ENCODE measurements at regions not wholly inside any gene's neighbourhood (a gene's known extent, or its start where the extent isn't known, plus 50 kb on each side); places are given as distances from the start of the nearest gene placed in this dataset.

DNA sequence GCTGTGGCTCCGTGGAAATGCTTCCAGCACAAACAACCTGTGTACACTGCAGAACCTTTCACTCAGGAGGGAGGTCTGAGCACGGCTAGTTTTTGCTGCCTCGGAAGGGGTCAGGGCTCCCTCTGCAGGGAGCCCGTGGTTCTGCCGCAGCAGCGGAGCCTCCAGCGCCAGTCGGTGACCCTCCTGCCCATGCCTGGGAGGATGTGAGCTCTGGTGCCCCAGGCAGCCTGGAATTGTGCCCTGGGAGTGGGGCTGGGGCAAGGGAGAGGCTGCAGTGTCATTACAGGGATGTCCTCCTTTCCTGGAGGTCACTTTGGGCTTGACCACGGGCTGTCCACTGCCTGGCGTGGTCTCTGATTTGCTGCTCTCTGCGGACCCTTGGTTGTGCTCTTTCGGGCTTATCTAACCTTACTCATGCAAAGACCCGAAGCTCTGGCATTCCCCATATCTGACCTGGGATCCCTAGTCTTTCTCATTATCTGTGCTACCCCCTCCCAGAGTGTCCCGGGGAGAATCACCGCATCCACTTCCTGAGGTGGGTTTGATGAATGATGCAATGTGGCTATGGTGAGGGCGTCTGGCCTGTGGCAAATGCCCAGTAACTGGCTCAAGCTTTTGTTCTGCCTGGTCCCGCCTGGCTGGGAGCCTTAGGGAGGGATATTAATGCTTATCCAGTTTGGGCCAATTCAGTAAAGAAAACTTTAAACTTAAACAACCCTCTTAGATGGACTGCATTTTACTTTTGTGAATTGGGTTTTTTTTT is 59.6 kb upstream of the TAGAP start:
- ChIA-PET POLR2A (no interaction called here), CTCF (interaction anchor here (0.6 to 6.6 kb wide), 55 partner anchors 10 to 899 kb away, joined by 3 to 52 read pairs (median 4); partner anchors contain the start of genes RSPH3 and TAGAP)
- Histone ChIP-seq H3K4me1 (ENCODE audit: control insufficient read depth, insufficient read depth, low read length) (no peaks in the 10 kb centered on the region), H3K27ac (ENCODE audit: extremely low read depth, low read depth, low read length) (no peak overlapping the region), H3K9me3 (ENCODE audit: control insufficient read depth, insufficient read depth, low read depth, low read length) (no peaks in the 10 kb centered on the region), H3K4me3 (ENCODE audit: low read depth, low read length) (no peak overlapping the region), H3K36me3 (ENCODE audit: control insufficient read depth in 2 of 2, insufficient read depth in 1 of 2, low read length in 2 of 2) (no peaks in the 10 kb centered on the region)
- peak; percentile 61 for TF ChIP-seq SCRT2 (tag by site-specific recombination; IDR thresholded peaks at IDR 0.05)
- TF ChIP-seq ZNF600 (tag by site-specific recombination; IDR thresholded peaks at IDR 0.05): peak; percentile 50; the same call in 1 of the 2 replicates
- TF ChIP-seq ZXDB (tag by site-specific recombination; IDR thresholded peaks at IDR 0.05): no peak
- TF ChIP-seq, protein P1, sequence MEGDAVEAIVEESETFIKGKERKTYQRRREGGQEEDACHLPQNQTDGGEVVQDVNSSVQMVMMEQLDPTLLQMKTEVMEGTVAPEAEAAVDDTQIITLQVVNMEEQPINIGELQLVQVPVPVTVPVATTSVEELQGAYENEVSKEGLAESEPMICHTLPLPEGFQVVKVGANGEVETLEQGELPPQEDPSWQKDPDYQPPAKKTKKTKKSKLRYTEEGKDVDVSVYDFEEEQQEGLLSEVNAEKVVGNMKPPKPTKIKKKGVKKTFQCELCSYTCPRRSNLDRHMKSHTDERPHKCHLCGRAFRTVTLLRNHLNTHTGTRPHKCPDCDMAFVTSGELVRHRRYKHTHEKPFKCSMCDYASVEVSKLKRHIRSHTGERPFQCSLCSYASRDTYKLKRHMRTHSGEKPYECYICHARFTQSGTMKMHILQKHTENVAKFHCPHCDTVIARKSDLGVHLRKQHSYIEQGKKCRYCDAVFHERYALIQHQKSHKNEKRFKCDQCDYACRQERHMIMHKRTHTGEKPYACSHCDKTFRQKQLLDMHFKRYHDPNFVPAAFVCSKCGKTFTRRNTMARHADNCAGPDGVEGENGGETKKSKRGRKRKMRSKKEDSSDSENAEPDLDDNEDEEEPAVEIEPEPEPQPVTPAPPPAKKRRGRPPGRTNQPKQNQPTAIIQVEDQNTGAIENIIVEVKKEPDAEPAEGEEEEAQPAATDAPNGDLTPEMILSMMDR (tag by site-specific recombination; IDR thresholded peaks at IDR 0.05): peak; percentile 77
- TF ChIP-seq ZNF26 (tag by site-specific recombination; IDR thresholded peaks at IDR 0.05): no peak
- TF ChIP-seq ZNF174 (tag by site-specific recombination; IDR thresholded peaks at IDR 0.05): no peak
- peak; percentile 18; the same call in 1 of the 2 replicates for TF ChIP-seq ZIC2 (tag by site-specific recombination; IDR thresholded peaks at IDR 0.05)
- peak; percentile 24; the same call in 1 of the 2 replicates for TF ChIP-seq ZBTB17 (tag by site-specific recombination; IDR thresholded peaks at IDR 0.05)
- TF ChIP-seq, protein P2, sequence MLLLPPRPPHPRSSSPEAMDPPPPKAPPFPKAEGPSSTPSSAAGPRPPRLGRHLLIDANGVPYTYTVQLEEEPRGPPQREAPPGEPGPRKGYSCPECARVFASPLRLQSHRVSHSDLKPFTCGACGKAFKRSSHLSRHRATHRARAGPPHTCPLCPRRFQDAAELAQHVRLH (tag by site-specific recombination; IDR thresholded peaks at IDR 0.05): no peak
- 0 out of 2 replicates have a peak, but pooled peaks have one; percentile 17 for TF ChIP-seq ZSCAN30 (tag by site-specific recombination; IDR thresholded peaks at IDR 0.05)
- peak; percentile 72 for TF ChIP-seq ZNF654 (tag by site-specific recombination; IDR thresholded peaks at IDR 0.05; ENCODE audit: low read depth)

DNA sequence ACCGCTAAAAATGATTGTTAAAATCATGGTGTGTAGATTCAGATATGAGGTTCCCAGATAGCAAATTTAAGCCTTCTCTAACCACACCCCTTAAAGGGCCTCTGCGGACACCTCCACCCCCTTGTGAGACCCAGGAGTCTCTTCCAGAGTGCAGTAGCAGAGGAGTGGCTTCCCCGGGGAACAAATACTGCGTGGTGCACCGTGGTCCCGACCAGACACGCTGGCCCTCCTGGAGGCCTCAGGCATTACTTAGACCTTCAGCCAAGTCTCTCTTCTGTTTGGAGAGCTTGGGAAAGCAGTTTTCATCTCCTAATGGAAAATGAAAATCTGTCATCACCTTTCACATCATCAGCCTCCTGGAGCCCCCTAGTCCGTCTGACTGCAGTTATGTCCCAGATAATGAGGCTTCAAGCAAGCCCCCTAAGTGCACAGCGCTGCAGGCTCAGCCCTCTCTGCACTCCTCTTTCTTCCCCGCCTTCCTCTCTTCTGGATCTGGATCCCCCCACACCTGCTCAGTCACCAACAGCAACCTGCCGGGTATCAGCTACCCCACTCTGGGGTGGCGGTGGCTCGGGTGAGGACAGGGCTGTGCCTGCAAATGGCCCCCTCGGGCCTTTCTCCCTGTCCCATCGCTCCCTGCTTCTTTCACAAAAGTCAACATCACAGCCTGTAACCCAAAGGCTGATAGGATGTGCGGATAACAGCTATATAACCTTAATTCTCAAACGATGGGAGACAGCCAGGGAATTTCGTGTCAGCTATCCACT is 58.8 kb upstream of the TAGAP start:
- no peak overlapping the region for H3K4me3 ChIP-seq (ENCODE audit: low read depth, low read length)
- no peaks in the 10 kb centered on the region for H3K4me1 ChIP-seq (ENCODE audit: control insufficient read depth, insufficient read depth, low read length)
- ChIA-PET POLR2A (no interaction called here), CTCF (interaction anchor here (0.6 to 6.6 kb wide), 42 partner anchors 9 to 899 kb away, joined by 3 to 52 read pairs (median 5); partner anchors contain the start of genes RSPH3 and TAGAP)
- H3K36me3 ChIP-seq (ENCODE audit: control insufficient read depth in 2 of 2, insufficient read depth in 1 of 2, low read length in 2 of 2): no peaks in the 10 kb centered on the region
- no peak overlapping the region for H3K27ac ChIP-seq (ENCODE audit: extremely low read depth, low read depth, low read length)
- H3K9me3 ChIP-seq (ENCODE audit: control insufficient read depth, insufficient read depth, low read depth, low read length): no peaks in the 10 kb centered on the region
- no peak for TF ChIP-seq SP3 (tag by site-specific recombination; IDR thresholded peaks at IDR 0.05)
- no peak for TF ChIP-seq ZBTB11 (tag by site-specific recombination; conservative IDR thresholded peaks at IDR 0.05; ENCODE audit: low read depth)
- TF ChIP-seq, protein P3, sequence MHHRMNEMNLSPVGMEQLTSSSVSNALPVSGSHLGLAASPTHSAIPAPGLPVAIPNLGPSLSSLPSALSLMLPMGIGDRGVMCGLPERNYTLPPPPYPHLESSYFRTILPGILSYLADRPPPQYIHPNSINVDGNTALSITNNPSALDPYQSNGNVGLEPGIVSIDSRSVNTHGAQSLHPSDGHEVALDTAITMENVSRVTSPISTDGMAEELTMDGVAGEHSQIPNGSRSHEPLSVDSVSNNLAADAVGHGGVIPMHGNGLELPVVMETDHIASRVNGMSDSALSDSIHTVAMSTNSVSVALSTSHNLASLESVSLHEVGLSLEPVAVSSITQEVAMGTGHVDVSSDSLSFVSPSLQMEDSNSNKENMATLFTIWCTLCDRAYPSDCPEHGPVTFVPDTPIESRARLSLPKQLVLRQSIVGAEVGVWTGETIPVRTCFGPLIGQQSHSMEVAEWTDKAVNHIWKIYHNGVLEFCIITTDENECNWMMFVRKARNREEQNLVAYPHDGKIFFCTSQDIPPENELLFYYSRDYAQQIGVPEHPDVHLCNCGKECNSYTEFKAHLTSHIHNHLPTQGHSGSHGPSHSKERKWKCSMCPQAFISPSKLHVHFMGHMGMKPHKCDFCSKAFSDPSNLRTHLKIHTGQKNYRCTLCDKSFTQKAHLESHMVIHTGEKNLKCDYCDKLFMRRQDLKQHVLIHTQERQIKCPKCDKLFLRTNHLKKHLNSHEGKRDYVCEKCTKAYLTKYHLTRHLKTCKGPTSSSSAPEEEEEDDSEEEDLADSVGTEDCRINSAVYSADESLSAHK (tag by site-specific recombination; IDR thresholded peaks at IDR 0.05): no peak
- TF ChIP-seq ZNF623 (tag by site-specific recombination; IDR thresholded peaks at IDR 0.05): no peak
- no peak for TF ChIP-seq ZNF747 (tag by site-specific recombination; IDR thresholded peaks at IDR 0.05)
- TF ChIP-seq ZNF416 (tag by site-specific recombination; IDR thresholded peaks at IDR 0.05): no peak
- no peak for TF ChIP-seq BCL11A (tag by site-specific recombination; IDR thresholded peaks at IDR 0.05; ENCODE audit: low read depth)
- TF ChIP-seq PATZ1 (tag by site-specific recombination; IDR thresholded peaks at IDR 0.05): no peak

Data from HEK293 (cell line).